ENCODE measurements at regions not wholly inside any gene's neighbourhood (a gene's known extent, or its start where the extent isn't known, plus 50 kb on each side); places are given as distances from the start of the nearest gene placed in this dataset.

DNA sequence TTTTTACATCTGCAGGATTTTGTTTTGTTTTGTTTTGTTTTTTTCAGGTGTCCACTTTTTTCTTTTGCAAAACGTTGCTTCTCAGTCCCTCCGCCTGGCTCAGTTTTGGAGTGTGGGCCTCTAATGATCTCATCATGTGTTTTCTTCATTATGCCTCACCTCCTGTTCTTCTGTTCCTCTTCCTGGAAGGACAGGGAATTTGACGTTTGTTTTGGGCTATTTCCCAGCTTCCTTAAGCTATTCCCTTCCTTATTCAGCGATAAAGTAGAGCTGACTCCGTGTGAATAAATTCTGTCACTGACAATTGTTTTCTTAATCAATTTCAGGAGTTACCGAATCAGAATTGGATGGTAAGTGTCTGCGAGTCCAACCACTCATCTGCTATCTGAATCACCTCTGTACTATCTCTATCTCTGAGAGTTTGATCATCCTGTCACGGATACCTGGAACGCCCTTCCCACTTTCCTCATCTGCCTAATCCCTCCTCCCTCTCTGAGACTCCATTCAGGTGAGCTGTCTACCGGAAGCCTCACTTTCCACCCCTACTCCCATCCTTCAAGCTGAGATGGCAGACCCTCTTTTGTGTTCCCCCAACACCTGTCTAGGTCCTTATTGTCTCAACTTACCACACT lies 218.4 kb downstream of the GATA3 start:
- TF ChIP-seq FOXM1 (IDR thresholded peaks at IDR 0.05; ENCODE audit: borderline replicate concordance, low read depth) (no peak), TCF12 (IDR thresholded peaks at IDR 0.05; ENCODE audit: low read depth) (no peak), CREB1 (IDR thresholded peaks at IDR 0.05; ENCODE audit: low read depth) (no peak), EP300 (IDR thresholded peaks at IDR 0.05; ENCODE audit: borderline replicate concordance) (no peak), TAF1 (IDR thresholded peaks at IDR 0.05; ENCODE audit: low read depth) (no peak), YY1 (IDR thresholded peaks at IDR 0.05; ENCODE audit: low read depth) (no peak), REST (IDR thresholded peaks at IDR 0.05; ENCODE audit: low read depth) (no peak), CEBPB (IDR thresholded peaks at IDR 0.05) (no peak), ZBTB7A (IDR thresholded peaks at IDR 0.05; ENCODE audit: low read depth) (no peak), NFIC (IDR thresholded peaks at IDR 0.05) (no peak), RAD21 (IDR thresholded peaks at IDR 0.05; ENCODE audit: low read depth) (no peak), EGR1 (IDR thresholded peaks at IDR 0.05) (no peak), USF1 (IDR thresholded peaks at IDR 0.05) (no peak), TEAD4 (IDR thresholded peaks at IDR 0.05) (no peak)
- TF ChIP-seq, protein P1, sequence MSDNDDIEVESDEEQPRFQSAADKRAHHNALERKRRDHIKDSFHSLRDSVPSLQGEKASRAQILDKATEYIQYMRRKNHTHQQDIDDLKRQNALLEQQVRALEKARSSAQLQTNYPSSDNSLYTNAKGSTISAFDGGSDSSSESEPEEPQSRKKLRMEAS (IDR thresholded peaks at IDR 0.05) = no peak

DNA sequence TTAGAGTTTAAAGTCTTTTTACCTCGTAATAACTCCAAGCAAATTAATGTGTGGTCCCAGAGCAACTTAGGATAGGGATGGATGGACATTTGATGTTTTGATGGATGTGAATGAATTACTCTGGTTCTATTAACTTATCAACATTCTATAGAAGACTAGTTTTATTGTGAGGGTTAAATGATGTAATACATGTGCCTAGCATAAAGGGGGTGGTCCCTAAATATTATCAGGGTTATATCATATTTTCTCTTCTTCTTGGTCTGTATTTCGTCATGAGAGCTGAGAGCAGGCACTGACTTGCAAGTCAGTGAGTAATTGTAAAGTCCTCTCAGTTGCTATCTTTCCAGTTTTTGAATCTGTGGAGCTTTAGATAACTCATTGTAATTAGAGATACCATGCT lies 219.3 kb downstream of the GATA3 start:
- TF ChIP-seq TAF1 (IDR thresholded peaks at IDR 0.05; ENCODE audit: low read depth) = no peak
- TF ChIP-seq USF1 (IDR thresholded peaks at IDR 0.05) = no peak
- TF ChIP-seq CREB1 (IDR thresholded peaks at IDR 0.05; ENCODE audit: low read depth) = no peak
- no peak for TF ChIP-seq ZBTB7A (IDR thresholded peaks at IDR 0.05; ENCODE audit: low read depth)
- no peak for TF ChIP-seq TEAD4 (IDR thresholded peaks at IDR 0.05)
- no peak for TF ChIP-seq YY1 (IDR thresholded peaks at IDR 0.05; ENCODE audit: low read depth)
- TF ChIP-seq, protein P1 (IDR thresholded peaks at IDR 0.05) = no peak
- no peak for TF ChIP-seq NFIC (IDR thresholded peaks at IDR 0.05)
- TF ChIP-seq EGR1 (IDR thresholded peaks at IDR 0.05) = no peak
- no peak for TF ChIP-seq EP300 (IDR thresholded peaks at IDR 0.05; ENCODE audit: borderline replicate concordance)
- TF ChIP-seq TCF12 (IDR thresholded peaks at IDR 0.05; ENCODE audit: low read depth) = no peak
- no peak for TF ChIP-seq REST (IDR thresholded peaks at IDR 0.05; ENCODE audit: low read depth)
- no peak for TF ChIP-seq RAD21 (IDR thresholded peaks at IDR 0.05; ENCODE audit: low read depth)

GRCh38 chr10:8275911-8276310 lies 221.4 kb downstream of the GATA3 start:
- TF ChIP-seq TCF12 (IDR thresholded peaks at IDR 0.05; ENCODE audit: low read depth) (no peak), USF1 (IDR thresholded peaks at IDR 0.05) (no peak), EP300 (IDR thresholded peaks at IDR 0.05; ENCODE audit: borderline replicate concordance) (no peak), NFIC (IDR thresholded peaks at IDR 0.05) (no peak), ZBTB7A (IDR thresholded peaks at IDR 0.05; ENCODE audit: low read depth) (no peak), TEAD4 (IDR thresholded peaks at IDR 0.05) (no peak), EGR1 (IDR thresholded peaks at IDR 0.05) (no peak), YY1 (IDR thresholded peaks at IDR 0.05; ENCODE audit: low read depth) (0 out of 2 replicates have a peak, but pooled peaks have one; percentile 22)

DNA sequence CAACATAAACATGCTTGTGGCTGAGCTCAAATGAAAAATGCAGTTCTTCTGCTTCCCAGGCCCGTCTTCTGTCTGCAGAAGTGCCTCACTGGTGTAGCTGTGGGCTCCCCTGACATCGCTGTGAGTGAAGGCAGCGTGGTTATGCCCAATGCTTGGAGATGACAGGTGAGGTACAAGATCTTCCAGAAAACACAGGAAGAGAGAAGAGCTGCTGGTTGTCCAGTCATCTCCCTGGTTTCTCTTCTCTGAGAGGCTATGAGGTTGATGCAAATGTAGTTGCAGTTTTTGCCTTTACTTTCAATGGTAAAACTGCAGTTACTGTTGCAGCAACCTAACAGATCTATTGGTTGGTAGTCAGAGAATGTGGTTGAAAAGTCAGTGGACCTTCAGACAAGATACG lies 223.6 kb downstream of the GATA3 start:
- TF ChIP-seq TAF1 (IDR thresholded peaks at IDR 0.05; ENCODE audit: low read depth) (no peak), RAD21 (IDR thresholded peaks at IDR 0.05; ENCODE audit: low read depth) (no peak), TEAD4 (IDR thresholded peaks at IDR 0.05) (no peak), FOXM1 (IDR thresholded peaks at IDR 0.05; ENCODE audit: borderline replicate concordance, low read depth) (no peak), USF1 (IDR thresholded peaks at IDR 0.05) (no peak), EP300 (IDR thresholded peaks at IDR 0.05; ENCODE audit: borderline replicate concordance) (no peak), TCF12 (IDR thresholded peaks at IDR 0.05; ENCODE audit: low read depth) (no peak), YY1 (IDR thresholded peaks at IDR 0.05; ENCODE audit: low read depth) (no peak), REST (IDR thresholded peaks at IDR 0.05; ENCODE audit: low read depth) (no peak), ZBTB7A (IDR thresholded peaks at IDR 0.05; ENCODE audit: low read depth) (no peak), EGR1 (IDR thresholded peaks at IDR 0.05) (no peak), CREB1 (IDR thresholded peaks at IDR 0.05; ENCODE audit: low read depth) (no peak), NFIC (IDR thresholded peaks at IDR 0.05) (no peak), CEBPB (IDR thresholded peaks at IDR 0.05) (no peak)
- TF ChIP-seq, protein P1 (IDR thresholded peaks at IDR 0.05) = no peak
